ENCODE measurements at regions not wholly inside any gene's neighbourhood (a gene's known extent, or its start where the extent isn't known, plus 50 kb on each side); places are given as distances from the start of the nearest gene placed in this dataset.

DNA sequence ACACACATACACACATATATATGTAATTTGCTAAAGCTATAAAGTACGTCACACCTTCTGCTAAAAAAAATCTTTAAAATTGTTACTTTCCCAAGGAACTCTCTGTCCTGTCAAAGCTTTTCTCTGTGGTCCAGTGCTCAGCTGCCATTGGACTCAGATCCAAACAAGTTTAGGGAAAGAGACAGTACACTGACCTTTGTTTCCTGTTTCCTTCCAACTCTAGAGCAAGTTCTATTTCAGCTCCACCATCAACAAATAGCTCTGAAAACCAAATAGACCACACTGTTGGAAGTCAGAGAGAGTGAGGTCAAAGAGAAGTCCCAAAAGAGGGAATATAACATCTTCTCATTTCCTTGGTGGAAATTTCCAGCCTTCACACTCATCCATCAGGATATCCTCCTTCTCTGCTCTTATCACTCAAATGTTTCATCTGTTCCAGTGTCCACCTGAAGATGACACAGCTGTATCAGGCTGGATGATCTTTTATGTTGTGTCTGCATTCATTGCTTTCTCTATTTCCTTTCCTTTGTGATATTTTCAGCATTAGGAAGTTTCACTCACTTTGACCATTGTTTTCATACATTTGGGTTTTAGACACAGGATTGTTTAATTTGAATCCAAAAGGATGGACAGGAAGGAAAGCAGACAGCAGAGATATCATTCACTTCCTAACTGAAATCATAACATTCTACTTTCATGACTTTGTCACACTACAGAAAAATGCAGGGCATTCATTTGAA lies 192.3 kb upstream of the NT5C1B start:
- DNase-seq (ENCODE audit: low read depth) = no peak
- no peak overlapping the region for H3K4me3 ChIP-seq (ENCODE audit: low read length)
- TF ChIP-seq, protein P1, sequence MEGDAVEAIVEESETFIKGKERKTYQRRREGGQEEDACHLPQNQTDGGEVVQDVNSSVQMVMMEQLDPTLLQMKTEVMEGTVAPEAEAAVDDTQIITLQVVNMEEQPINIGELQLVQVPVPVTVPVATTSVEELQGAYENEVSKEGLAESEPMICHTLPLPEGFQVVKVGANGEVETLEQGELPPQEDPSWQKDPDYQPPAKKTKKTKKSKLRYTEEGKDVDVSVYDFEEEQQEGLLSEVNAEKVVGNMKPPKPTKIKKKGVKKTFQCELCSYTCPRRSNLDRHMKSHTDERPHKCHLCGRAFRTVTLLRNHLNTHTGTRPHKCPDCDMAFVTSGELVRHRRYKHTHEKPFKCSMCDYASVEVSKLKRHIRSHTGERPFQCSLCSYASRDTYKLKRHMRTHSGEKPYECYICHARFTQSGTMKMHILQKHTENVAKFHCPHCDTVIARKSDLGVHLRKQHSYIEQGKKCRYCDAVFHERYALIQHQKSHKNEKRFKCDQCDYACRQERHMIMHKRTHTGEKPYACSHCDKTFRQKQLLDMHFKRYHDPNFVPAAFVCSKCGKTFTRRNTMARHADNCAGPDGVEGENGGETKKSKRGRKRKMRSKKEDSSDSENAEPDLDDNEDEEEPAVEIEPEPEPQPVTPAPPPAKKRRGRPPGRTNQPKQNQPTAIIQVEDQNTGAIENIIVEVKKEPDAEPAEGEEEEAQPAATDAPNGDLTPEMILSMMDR (conservative IDR thresholded peaks at IDR 0.05; ENCODE audit: low read length) = no peak

DNA sequence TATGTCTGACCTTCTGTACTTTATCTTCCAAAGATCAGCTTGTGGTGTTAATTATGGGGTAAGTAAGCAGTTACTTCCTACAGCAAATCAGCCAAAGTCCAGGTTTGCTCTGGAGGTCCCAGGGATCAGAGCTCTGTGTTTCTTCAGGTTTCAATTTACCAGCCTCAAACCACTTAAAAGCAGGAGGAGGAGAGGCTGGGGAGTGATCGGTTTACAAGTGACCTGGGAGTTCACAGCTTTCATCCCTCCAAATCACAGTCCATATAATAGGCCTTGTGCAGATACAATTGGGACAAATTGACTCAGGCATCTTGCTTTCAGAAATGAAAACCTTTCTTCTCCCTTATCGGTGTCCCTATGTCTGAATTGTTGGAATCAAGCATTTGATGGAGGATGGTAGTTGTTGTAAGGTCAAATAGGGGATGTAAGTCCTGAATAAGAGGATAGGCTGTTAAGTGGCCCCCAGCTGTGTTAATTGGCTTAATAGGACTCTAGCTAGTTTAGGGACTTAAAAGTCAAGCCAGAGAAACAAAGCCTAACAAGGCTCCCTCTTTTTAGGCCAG lies 188.0 kb upstream of the NT5C1B start:
- no peak overlapping the region for H3K4me3 ChIP-seq (ENCODE audit: low read length)
- TF ChIP-seq, protein P1 (conservative IDR thresholded peaks at IDR 0.05; ENCODE audit: low read length) = no peak
- DNase-seq (ENCODE audit: low read depth) = no peak

DNA sequence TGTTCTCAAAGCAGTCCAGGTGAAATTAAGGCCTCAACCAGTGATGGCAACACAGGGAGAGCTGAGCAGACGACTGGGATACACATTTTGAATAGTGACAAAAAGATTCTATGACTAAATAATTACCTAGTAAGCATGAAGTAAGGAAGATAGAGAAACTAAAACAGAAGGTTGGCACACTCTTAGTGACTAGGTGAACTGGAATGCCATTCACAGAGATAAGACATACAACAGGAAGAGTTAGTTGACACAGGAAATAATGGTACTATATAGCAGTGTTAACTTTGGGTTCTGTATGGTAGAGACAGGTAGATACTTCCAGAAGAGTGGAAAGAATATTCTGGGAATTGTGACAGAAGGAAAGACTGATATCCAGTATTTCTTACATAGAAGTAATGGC lies 181.8 kb upstream of the NT5C1B start:
- TF ChIP-seq, protein P1 (conservative IDR thresholded peaks at IDR 0.05; ENCODE audit: low read length) = no peak
- no peak for DNase-seq (ENCODE audit: low read depth)
- H3K4me3 ChIP-seq (ENCODE audit: low read length) = no peak overlapping the region

DNA sequence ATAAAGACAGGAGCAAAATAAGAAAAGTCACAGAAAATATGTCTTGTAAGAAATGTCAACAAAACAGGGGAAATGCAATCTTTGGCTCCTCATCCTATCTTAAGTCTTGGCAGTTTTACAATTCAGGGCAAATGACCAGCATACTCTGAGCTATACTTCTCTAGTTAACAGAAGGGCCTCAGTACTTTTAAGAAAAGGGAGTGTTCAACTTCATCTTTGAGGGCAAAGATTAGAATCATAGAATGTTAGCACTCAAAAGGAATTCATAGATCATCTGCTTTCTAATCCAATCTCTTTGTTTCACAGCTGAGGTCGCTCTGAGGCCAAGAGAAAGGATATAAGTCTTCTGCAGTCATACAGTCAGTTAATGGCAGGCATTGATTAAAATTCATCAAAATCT lies 174.0 kb upstream of the NT5C1B start:
- TF ChIP-seq, protein P1 (conservative IDR thresholded peaks at IDR 0.05; ENCODE audit: low read length) = no peak
- H3K4me3 ChIP-seq (ENCODE audit: low read length) = no peak overlapping the region
- DNase-seq (ENCODE audit: low read depth) = no peak

DNA sequence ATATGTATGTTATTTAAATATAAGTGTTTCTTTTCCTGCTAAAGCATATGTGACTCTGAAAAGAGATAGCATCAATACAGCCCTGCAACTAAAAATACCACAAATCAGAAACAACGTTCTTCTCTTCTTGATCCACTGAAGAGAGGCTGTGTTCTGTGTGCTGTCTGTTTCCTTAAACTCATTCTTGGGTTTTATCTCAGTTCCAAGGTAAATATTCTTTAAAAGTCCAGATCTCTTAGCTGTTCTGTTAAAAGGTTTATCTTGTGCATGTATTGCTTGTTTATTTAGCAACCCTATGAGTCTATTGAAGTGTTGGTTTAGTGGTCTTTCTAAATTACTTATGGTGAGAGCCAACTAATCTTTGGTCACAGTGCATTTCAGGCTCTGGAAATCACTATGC lies 173.3 kb upstream of the NT5C1B start:
- DNase-seq (ENCODE audit: low read depth) = no peak
- no peak overlapping the region for H3K4me3 ChIP-seq (ENCODE audit: low read length)
- TF ChIP-seq, protein P1 (conservative IDR thresholded peaks at IDR 0.05; ENCODE audit: low read length) = no peak

DNA sequence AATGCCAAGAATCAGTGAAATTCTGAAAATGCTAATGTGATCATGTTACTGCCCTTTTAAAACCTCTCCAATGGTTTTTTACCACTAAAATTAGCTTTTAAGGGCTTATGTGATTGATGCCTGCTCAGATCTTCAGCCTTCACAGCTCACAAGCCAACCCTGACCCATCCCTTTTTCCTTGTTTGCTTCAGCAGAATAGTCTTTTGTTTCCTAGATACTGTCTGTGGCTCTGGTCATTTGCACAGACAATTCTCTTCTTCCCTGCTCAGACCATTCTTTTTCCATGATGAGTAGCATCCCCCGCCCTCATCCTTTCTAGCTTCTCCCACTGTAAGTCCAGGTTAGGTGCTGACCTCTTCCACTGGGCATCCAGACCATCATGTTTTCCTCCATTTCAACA lies 164.9 kb upstream of the NT5C1B start:
- no peak for DNase-seq (ENCODE audit: low read depth)
- TF ChIP-seq, protein P1 (conservative IDR thresholded peaks at IDR 0.05; ENCODE audit: low read length) = no peak

DNA sequence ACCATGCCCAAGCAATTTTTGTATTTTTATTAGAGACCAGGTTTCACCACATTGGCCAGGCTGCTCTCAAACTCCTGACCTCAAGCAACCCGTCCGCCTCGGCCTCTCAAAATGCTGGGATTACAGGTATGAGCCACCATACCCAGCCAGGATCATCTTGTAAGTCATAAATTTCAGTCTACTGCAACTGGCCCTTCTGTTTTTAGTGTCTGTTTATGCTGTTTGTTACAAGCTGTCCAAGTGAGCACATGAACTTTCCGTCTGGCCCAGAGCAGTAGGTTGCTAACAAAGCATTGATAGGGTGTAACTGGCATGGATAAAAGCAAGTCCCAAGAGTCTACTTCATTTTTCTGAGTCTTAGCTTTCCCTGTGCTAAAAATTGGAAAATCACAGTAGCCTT lies 164.4 kb upstream of the NT5C1B start:
- DNase-seq (ENCODE audit: low read depth) = no peak
- TF ChIP-seq, protein P1 (conservative IDR thresholded peaks at IDR 0.05; ENCODE audit: low read length) = no peak
- H3K4me3 ChIP-seq (ENCODE audit: low read length) = no peak overlapping the region

More for the DNA sequence above, 164.9 kb upstream of the NT5C1B start:
- H3K4me3 ChIP-seq (ENCODE audit: low read length) = no peak overlapping the region
